ENCODE measurements at regions not wholly inside any gene's neighbourhood (a gene's known extent, or its start where the extent isn't known, plus 50 kb on each side); places are given as distances from the start of the nearest gene placed in this dataset.
A peak's percentile ranks its signal among the peaks of the same experiment; 100 is the strongest.

GRCh38 chr21:30986965-30987364, 51.3 kb downstream of the KRTAP19-8 start:
- no peak for DNase-seq (ENCODE audit: low spot score)

DNA sequence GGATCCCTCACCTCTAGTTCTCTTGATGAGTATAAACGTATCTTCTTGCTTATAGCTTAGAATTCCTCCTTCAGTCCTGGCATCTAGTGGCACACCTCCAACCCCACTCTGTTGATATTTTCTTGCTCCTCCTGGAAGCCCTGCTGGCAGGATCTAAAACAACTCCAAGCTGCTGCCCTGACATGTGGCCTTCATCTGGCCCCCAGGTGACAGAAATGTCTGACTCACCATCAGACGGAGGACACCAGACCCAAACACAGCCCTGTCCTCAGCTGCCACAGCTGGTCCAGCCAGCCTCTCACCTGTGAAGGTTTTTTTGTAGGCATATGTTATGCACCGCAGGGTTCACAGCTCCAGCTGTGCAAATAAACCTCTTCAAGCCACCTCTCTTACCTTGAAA, 53.4 kb downstream of the KRTAP19-8 start:
- DNase-seq (ENCODE audit: low spot score) = peak; percentile 30

GRCh38 chr21:30981403-30981802, 56.9 kb downstream of the KRTAP19-8 start:
- DNase-seq (ENCODE audit: low spot score) = peak; percentile 81

DNA sequence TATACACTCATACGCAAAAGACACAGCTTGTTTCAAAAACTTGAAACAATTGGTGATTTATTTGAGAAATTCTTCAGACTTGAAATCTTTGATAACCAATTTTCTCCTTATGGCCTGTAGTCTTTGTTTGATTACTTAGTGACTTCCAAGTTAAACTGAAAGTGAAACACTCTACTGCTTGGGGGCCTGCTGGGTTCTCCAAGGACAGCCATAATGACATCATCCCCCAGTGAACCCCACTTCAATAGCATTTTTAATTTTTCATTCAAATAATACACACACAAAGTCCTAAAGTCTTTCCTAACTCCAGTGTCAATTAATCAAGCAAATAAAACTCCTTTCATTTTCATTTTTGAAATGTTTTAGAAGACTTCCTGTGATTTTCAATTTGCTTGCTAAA, 59.2 kb downstream of the KRTAP19-8 start:
- peak; percentile 27 for DNase-seq (ENCODE audit: low spot score)

GRCh38 chr21:30964283-30964682, 74.0 kb downstream of the KRTAP19-8 start:
- no peak for DNase-seq (ENCODE audit: low spot score)

- no peak for DNase-seq (ENCODE audit: low spot score)
Observed at GRCh38 chr21:30963502-30963901, 74.8 kb downstream of the KRTAP19-8 start.

GRCh38 chr21:30962013-30962412, 76.3 kb downstream of the KRTAP19-8 start:
- DNase-seq (ENCODE audit: low spot score) = no peak

DNA sequence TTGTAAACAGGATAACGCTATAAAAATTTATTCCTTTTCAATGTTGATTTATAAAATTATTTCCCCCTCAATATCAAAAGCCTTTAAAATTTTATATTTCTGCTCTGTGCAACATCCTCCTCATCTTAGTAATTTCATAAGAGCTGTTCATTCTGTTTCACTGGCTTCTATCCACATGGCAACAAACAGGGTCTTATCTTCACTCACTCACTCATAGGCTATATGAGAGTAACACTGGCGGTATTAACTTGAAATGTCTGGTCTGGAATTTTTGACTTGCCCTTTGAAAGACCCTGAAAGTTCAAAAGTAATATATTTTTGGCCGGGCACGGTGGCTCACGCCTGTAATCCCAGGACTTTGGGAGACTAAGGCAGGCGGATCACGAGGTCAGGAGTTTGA, 77.4 kb upstream of the KRTAP11-1 start:
- DNase-seq (ENCODE audit: low spot score) = no peak

DNA sequence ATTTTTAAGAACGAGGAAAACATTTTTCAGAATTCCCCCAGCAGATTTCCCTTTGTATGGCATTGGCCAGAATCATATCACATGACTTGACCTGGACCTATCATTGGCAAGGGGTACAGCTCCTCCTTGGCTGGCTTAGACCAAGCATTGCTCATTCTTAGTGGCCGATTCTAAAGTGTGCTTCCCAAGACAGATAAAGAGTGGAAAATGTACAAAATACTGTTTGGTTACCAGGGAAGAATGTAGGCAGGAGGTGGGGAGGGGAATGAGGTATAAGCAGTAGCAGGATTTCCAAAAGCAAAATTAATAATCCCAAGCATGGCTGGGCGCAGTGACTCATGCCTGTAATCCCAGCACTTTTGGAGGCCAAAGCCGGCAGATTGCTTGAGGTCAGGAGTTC, 75.6 kb upstream of the KRTAP11-1 start:
- no peak for DNase-seq (ENCODE audit: low spot score)

DNA sequence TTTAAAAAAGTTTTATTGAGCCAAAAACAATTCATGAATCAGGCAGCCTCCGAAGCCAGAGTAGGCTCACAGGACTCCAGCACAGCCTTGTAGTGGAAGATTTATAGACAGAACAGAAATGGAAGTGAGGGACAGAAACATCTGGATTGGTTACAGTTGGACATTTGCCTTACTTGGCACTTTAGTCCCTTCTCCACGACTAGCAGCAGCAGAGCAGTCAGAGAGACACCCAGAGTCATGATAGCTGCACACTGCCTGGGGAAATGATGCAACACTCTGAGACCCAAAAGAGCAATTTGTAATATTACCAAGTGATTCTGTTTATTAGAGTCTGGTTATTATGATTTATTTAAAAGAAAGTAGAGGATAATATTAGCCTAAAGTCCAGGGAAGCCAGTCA, 72.2 kb upstream of the KRTAP11-1 start:
- DNase-seq (ENCODE audit: low spot score) = no peak

DNA sequence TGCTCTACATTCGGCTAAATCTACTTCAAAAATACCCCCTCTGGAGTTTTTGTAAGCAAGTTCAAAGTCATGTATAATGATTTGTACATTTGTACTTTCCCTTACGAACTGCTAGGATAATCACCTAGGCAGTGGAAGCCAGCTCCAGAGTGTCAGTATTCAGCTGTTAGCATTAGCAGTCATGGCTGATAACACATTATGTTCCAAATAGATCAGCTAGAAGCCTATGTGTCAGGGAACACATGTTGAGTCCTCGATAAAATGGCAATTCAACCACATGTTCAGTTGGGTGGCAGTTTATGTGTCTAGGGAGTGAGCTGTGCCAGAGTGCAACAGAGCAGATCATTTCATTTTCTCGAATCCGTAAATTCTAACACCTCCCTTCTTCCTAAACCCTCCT, 65.8 kb upstream of the KRTAP11-1 start:
- no peak for DNase-seq (ENCODE audit: low spot score)

DNA sequence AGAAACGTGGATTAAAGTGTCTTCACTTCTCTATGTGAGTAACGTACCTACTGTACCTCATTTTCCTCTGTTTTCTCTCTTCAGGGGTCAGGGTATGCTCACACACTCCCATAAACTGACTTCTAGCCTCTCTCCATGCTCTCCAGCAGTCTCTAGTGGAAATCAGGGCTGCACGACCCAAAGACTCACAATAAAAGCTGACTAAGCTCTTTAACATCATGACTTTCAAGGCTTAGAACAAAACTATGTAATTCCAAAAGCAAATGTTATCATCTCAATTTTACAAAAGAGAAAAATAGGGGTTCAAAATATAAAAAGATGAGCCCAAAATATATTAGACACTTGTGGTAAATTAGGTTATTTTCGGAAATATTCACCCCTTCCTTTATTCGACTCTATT, 62.5 kb upstream of the KRTAP11-1 start:
- no peak for DNase-seq (ENCODE audit: low spot score)

- no peak for DNase-seq (ENCODE audit: low spot score)
Observed at GRCh38 chr21:30943243-30943642, 61.9 kb upstream of the KRTAP11-1 start.

GRCh38 chr21:30942192-30942591, 60.8 kb upstream of the KRTAP11-1 start:
- peak; percentile 2 for DNase-seq (ENCODE audit: low spot score)

GRCh38 chr21:30936207-30936606, 54.8 kb upstream of the KRTAP11-1 start:
- DNase-seq (ENCODE audit: low spot score) = no peak

DNA sequence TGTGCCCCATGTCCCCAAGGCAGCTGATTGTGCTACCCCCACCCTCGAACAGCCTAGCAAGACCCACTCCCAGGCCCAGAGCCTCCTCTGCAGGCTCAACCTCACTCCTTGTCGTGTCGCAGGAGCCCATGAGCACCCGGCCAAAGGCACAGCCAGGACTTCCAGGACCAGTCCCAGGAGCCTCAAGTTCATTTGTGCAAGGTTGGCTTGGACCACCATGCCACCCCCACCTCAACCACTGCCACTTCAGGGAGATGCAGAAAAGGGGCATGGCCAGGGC, 54.4 kb upstream of the KRTAP11-1 start:
- DNase-seq (ENCODE audit: low spot score) = no peak

- DNase-seq (ENCODE audit: low spot score) = no peak
Observed at GRCh38 chr21:30935121-30935888, 53.9 kb upstream of the KRTAP11-1 start.

GRCh38 chr21:30932686-30933085, 51.3 kb upstream of the KRTAP11-1 start:
- no peak for DNase-seq (ENCODE audit: low spot score)
